ENCODE measurements at regions not wholly inside any gene's neighbourhood (a gene's known extent, or its start where the extent isn't known, plus 50 kb on each side); places are given as distances from the start of the nearest gene placed in this dataset.

DNA sequence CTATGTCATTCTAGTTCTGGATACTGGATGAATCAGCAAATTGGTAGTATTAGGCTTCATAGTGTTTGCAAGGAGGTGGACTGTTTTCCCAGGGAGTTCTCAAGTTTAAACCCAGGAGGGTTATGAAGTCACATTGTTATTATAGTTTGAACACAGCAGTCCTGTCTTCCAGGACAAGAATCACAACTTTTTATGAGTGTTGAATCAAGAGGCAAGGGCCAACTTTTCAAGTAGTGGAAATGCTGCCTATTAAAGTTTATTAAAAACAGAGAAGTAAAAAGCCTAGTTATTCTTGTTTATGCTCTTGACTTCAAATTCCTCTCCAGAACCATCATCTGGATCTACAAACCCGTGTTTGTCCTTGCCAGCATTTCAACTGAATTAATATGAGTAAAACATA lies 86.3 kb upstream of the GOT2 start:
- TF ChIP-seq EZH2phosphoT487 (IDR thresholded peaks at IDR 0.05; ENCODE audit: low read depth, severe bottlenecking, unreplicated experiment), result no peak
- TF ChIP-seq, protein P1, sequence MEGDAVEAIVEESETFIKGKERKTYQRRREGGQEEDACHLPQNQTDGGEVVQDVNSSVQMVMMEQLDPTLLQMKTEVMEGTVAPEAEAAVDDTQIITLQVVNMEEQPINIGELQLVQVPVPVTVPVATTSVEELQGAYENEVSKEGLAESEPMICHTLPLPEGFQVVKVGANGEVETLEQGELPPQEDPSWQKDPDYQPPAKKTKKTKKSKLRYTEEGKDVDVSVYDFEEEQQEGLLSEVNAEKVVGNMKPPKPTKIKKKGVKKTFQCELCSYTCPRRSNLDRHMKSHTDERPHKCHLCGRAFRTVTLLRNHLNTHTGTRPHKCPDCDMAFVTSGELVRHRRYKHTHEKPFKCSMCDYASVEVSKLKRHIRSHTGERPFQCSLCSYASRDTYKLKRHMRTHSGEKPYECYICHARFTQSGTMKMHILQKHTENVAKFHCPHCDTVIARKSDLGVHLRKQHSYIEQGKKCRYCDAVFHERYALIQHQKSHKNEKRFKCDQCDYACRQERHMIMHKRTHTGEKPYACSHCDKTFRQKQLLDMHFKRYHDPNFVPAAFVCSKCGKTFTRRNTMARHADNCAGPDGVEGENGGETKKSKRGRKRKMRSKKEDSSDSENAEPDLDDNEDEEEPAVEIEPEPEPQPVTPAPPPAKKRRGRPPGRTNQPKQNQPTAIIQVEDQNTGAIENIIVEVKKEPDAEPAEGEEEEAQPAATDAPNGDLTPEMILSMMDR (IDR thresholded peaks at IDR 0.05; ENCODE audit: poor library complexity), result no peak

All from hepatocyte (in vitro differentiated cells).